CD4-positive, alpha-beta T cell treated with Interleukin-4 for 1 hour (primary cell): ENCODE measurements at regions not wholly inside any gene's neighbourhood (a gene's known extent, or its start where the extent isn't known, plus 50 kb on each side); places are given as distances from the start of the nearest gene placed in this dataset.
"Not testable (repeated sequence)": the region's sequence is repeated elsewhere in the genome, so short reads cannot be mapped to it uniquely, and the experiment has no call there.

Experiments used
- DNase-seq, 2 donors: peaks; one replicate each; pipeline ENCODE4 v3.0.0-alpha.2; 2020 to 2022

- DNase-seq, result no peak
Measured at GRCh38 chr10:84571146-84571545, 242.8 kb downstream of the CCSER2 start.

DNA sequence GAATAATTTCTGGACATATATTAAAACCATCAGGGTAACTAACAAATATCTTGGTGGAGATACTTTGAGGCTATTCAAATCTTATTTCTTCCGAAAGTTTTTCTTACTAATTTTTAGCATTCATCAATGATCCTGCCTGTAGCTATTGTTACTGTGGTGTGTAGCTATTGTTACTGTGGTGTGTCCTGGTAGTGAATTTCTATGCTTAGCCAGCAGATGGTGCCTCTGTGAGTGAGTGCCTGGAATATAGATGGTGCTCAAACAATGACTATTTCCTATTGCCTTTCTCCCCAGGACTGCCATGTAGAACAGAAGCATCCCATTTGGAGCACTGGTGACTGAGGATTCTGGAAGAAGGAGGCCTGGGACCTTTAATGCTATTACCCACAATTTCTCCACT, 245.7 kb downstream of the CCSER2 start:
- no peak for DNase-seq

- DNase-seq, result no peak
Measured at GRCh38 chr10:84581976-84582375, 253.6 kb downstream of the CCSER2 start.

GRCh38 chr10:84583501-84583900, 255.1 kb downstream of the CCSER2 start:
- DNase-seq, result no peak

DNA sequence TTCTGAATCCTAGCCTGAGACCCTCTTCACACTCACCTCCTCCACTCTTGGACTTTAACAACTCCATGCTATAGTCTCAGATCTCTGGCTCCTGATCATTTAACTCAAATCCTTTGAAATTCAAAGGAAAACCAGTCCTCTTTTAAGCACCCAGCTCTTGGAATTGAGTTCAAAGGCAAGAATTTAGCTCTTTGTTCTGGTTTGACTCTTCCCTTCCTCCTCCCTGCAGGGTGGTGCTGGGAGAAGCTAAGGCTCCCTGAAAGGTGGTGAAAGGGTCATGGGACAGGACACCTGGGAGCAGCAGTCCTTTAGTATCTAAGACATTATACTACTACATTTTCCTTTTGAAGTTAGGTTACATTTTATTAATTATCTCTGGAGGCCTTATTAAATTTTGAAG, 259.4 kb downstream of the CCSER2 start:
- DNase-seq, result no peak

DNA sequence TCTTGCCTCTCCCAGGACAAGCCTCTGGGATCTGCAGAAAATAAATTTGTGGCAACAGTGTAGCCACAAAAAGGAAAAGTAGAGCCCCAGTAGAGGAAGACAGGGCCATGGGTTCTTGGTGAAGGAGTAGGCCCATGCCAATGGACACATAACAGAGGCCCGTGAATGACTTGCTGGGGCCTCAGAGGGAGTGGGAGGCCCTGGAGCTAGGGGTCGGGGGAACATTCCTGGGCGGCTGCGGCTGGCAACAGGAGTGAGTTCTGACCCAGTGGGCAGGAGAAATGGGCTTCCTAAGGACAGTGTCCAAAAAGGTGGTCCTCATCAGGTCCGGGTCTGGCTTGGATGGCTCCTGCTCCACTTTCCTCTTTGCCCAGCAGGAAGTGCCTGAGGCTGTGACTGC, 260.0 kb downstream of the CCSER2 start:
- DNase-seq, result no peak

GRCh38 chr10:84588971-84589370, 260.6 kb downstream of the CCSER2 start:
- DNase-seq, result no peak

DNA sequence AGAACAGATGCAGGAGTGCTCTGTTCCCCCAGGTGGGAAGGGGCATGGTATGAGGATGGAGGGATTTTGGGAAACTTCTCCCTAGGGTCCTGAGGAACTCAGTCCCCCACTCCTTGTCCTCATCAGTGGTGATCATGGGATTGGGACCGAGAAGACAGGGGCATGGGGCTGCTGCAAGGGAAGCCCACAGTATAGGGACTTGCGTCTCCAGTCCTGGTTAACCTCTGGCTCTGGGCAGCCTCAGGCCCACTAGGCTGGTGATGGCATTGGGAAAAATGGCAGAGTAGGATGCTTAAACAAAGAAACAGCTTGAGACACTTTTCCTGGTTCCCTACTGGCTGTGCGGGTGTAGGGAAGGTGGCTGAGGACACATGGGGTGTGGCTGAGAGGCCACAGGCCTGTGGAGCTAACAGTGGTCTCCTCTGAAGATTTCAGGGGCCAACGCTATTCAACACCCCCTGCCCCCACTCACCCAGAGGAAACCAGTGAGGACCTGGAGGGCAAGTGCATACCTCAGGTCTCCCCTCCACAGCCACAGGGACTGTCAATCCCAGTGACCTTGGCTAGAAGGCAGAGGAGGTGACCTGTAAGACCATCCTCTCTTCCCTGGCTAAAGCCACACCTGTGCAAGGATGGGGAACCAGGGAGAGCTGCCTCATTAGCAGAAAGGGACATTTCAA, 261.3 kb downstream of the CCSER2 start:
- DNase-seq, result no peak

GRCh38 chr10:84590327-84591193, 262.2 kb downstream of the CCSER2 start:
- no peak for DNase-seq

- DNase-seq, result no peak
Measured at GRCh38 chr10:84593506-84593905, 265.1 kb downstream of the CCSER2 start.

DNA sequence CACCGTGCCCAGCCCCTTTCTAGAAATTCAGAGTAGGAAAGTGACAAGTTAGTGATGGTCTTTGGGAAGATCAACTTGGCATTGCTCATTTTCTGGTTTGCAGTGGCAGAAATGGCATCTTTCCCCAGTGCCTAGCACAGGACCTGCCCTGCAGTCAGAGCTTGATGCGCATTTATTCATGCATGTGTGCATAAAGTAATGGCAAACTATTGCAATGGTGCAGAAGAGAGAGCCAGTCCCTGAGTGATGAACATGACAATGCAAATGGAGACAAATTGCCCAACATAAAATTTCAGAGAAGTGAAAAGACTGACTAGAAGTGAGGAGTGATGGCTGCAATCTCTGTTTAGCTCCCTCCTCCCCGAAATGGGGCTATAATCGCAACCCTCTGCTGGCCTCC, 268.2 kb downstream of the CCSER2 start:
- no peak for DNase-seq

DNA sequence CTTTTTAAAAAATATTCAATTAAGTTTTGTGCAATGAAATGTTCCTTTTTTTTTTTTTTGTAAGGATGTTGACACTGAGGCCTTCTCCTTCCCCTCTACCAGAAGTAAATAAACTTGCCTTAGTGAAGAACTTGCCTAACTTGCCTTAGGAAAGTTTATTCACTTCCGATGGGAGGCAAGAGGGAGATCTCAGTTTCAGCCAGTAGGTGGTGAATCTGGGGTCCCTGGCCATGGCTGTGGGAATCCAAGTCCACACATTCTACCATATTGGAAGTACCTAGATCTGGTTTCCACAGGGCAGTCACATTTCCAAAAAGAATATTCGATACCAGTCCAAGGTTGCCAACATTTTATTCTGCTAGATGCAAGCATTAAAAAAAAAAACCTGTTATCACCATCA, 270.9 kb downstream of the CCSER2 start:
- no peak for DNase-seq

DNA sequence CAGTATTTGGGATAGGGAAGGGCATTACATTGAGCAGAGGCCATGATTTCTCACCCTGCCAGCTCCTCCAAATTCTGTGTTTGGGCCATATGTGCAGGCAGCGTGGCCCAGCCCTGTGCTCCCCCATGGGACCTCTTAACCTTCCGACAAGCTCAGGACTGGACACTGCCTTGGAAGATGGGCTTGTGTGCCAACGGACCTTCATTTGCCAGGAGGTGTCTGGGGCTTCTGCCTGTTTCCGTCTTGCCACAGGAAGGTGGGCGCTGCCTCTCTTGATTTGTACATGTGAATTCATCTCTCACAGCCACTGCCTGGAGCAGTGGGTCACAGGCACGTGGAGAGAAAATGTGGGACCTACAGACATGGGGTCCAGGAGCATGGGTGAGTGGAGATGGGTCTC, 272.6 kb downstream of the CCSER2 start:
- DNase-seq, result no peak

DNA sequence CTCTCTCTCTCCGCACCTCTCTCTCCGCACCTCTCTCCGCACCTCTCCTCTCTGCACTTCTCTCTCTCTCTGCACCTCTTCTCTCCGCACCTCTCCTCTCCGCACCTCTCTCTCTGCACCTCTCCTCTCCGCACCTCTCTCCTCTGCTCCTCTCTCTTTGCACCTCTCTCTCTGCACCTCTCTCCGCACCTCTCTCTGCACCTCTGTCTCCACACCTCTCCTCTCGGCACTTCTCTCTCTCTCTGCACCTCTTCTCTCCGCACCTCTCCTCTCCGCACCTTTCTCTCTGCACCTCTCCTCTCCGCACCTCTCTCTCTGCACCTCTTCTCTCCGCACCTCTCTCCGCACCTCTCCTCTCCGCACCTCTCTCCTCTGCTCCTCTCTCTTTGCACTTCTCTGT, 274.2 kb downstream of the CCSER2 start:
- DNase-seq, result not testable (repeated sequence)

DNA sequence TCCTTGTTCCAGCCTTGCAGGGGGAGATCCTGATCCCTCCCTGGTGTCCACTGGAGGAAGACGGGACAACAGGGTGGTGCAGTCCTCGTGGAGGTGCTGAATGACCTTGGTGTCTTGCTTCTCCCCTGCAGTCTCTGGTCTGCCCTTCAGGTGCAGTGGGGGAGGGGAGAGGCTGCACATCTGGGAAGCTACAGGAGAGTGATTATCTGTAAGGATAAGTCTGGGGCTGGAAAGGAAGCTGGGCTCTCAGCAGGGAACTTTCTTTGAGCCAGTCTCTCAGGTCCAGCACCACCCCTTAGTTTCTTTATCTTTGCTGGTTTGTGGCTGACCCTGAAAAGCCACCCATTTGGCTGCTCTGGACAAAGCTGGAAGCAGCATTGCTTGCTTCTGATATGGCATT, 275.6 kb downstream of the CCSER2 start:
- DNase-seq, result no peak

GRCh38 chr10:84605802-84606201, 277.4 kb downstream of the CCSER2 start:
- DNase-seq, result no peak

DNA sequence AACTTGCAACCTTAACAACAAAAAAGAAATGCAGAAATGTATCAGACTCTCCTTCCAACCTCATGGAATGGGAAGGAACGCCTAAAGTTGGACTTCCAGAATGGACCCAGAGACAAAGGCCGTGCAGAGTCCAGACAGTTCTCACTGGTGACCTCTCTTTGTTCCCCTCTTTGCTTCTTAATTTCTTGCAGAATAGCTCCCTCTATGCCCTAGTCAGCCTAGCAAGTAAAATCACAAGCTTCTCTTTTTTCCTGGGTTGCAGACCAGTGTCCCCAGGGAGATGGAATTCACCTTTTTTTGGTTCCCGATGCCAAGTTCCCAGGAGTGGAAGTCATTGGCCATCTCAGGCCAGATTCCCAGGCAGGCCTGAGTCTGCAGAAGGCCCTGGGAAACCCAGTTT, 278.0 kb downstream of the CCSER2 start:
- no peak for DNase-seq

DNA sequence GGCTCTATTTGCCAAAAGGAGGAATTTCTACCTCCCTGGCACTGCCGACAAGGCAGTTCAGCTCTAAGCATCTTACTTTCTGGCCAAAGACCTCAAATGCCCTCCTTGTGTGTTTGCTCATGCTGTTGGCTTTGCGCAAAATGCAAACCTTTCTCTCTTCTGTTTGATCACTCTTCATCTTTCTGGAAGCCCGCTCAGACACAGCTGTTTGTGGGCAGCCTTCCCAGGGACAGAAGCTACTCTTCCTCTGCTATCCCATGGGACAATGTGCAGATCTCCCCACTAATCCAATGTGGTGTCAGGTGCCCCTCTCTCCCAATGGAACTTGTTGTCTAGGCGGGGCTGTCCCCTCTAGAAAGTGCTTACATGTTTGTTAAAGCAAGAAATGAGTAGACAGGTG, 278.7 kb downstream of the CCSER2 start:
- no peak for DNase-seq

DNA sequence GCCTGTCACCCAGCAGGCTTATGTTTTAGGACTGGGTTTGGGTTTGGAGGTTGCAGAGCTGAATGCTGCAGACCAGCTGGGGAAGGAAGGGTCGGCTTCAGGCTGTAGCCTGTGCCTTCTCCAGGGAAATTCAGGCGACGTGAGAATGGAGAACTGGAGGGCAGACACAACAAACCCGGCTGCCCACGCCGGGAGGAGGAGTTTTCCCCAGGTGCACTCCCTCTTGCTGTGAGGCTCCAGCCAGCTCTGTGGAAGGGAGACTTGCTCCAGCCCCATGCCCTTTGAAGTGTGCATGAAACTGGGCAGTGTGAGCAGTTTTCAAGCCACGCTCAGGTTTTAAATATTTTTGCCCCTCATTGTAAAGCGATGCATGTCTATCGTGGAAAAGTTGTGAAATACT, 279.1 kb downstream of the CCSER2 start:
- no peak for DNase-seq

GRCh38 chr10:84608126-84608525, 279.7 kb downstream of the CCSER2 start:
- no peak for DNase-seq

- no peak for DNase-seq
Measured at GRCh38 chr10:84613336-84614021, 285.1 kb downstream of the CCSER2 start.

- DNase-seq, result no peak
Measured at GRCh38 chr10:84626397-84627087, 298.2 kb downstream of the CCSER2 start.

DNA sequence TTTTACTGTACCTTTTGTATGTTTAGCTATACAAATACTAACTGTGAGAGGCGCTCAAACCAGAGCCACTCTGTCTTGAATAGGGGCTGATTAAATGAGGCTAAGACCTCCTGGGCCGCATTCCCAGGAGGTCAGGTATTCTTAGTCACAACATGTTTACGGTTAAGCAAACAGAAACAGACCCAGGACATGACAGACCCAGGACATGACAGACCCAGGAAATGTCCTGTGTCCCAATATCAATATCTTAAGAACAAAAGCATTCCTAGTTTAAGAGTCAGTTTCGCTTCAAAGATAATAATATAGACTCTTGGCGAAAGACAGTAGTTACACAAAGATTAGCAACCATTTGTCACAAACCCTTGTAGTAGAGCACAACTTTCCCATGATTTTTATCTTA, 304.5 kb downstream of the CCSER2 start:
- no peak for DNase-seq
